ENCODE measurements at regions not wholly inside any gene's neighbourhood (a gene's known extent, or its start where the extent isn't known, plus 50 kb on each side); places are given as distances from the start of the nearest gene placed in this dataset.

DNA sequence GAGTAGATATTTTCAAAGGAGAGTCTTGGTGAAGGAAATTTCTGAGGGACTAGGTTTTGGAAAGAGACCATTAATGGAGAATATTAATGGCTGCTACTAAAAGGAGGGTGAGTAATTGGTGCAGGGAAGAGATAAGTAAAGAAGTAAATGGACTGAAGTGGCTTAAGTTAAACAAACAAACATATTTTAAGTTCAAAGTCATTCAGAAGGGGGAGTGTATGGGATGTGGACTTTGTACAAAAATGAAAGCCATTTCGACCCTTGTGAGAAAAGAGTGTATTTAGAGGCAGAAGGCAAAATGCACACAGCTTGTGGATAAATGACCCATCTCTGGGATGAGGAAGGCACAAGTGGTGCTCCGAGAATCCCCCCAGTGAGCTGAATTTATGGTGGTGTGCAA lies 171.7 kb downstream of the BACH1 start:
- H3K36me3 ChIP-seq (ENCODE audit: control insufficient read depth in 2 of 2, insufficient read depth in 2 of 2, low read length in 2 of 2), result no peaks in the 10 kb centered on the region
- no peaks in the 10 kb centered on the region for H3K27me3 ChIP-seq (ENCODE audit: control insufficient read depth in 1 of 2, insufficient read depth in 2 of 2, low read length in 2 of 2)
- no peak overlapping the region for H3K9ac ChIP-seq (ENCODE audit: low read length in 2 of 2)
- no peak overlapping the region for H3K27ac ChIP-seq (ENCODE audit: low read length)
- H3K4me3 ChIP-seq (ENCODE audit: low read length in 2 of 2), result no peak overlapping the region
- no peaks in the 10 kb centered on the region for H3K4me1 ChIP-seq (ENCODE audit: control insufficient read depth, insufficient read depth, low read length)
- H3K9me3 ChIP-seq (ENCODE audit: control insufficient read depth in 2 of 2, low read length in 2 of 2), result peaks cover 0 to 3% of the 10 kb centered on the region in 2 donors

GRCh38 chr21:29473808-29474207 lies 175.1 kb downstream of the BACH1 start:
- Histone ChIP-seq H3K27me3 (ENCODE audit: control insufficient read depth in 1 of 2, insufficient read depth in 2 of 2, low read length in 2 of 2) (no peaks in the 10 kb centered on the region), H3K9ac (ENCODE audit: low read length in 2 of 2) (no peak overlapping the region), H3K36me3 (ENCODE audit: control insufficient read depth in 2 of 2, insufficient read depth in 2 of 2, low read length in 2 of 2) (no peaks in the 10 kb centered on the region), H3K9me3 (ENCODE audit: control insufficient read depth in 2 of 2, low read length in 2 of 2) (peaks cover 0 to 3% of the 10 kb centered on the region in 2 donors), H3K4me3 (ENCODE audit: low read length in 2 of 2) (no peak overlapping the region), H3K4me1 (ENCODE audit: control insufficient read depth, insufficient read depth, low read length) (no peaks in the 10 kb centered on the region), H3K27ac (ENCODE audit: low read length) (no peak overlapping the region)

- Histone ChIP-seq H3K27ac (ENCODE audit: low read length) (no peak overlapping the region), H3K27me3 (ENCODE audit: control insufficient read depth in 1 of 2, insufficient read depth in 2 of 2, low read length in 2 of 2) (no peaks in the 10 kb centered on the region), H3K4me3 (ENCODE audit: low read length in 2 of 2) (no peak overlapping the region), H3K9me3 (ENCODE audit: control insufficient read depth in 2 of 2, low read length in 2 of 2) (peaks cover 0 to 3% of the 10 kb centered on the region in 2 donors), H3K4me1 (ENCODE audit: control insufficient read depth, insufficient read depth, low read length) (no peaks in the 10 kb centered on the region), H3K36me3 (ENCODE audit: control insufficient read depth in 2 of 2, insufficient read depth in 2 of 2, low read length in 2 of 2) (no peaks in the 10 kb centered on the region), H3K9ac (ENCODE audit: low read length in 2 of 2) (no peak overlapping the region)
These were observed 176.6 kb downstream of the BACH1 start for GRCh38 chr21:29475329-29475728.

DNA sequence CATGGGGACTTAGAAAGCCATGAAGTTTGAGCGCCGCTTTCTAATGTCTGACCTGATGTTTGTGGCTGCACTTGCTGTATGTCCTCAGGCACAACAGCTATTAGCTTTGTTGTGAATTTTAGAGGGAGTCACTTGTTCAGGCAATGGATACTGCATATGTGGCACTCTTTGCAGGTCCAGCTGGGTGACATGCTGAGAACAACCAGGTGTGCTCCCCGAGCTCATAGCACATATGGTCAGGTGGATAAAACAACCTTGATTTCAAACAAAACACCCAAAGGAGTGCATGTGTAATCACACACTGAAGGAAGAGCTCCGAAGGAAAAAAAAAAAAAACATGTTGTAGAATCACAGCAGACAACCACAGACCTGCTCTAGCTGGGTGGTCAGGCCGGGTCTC lies 178.6 kb downstream of the BACH1 start:
- no peaks in the 10 kb centered on the region for H3K4me1 ChIP-seq (ENCODE audit: control insufficient read depth, insufficient read depth, low read length)
- H3K36me3 ChIP-seq (ENCODE audit: control insufficient read depth in 2 of 2, insufficient read depth in 2 of 2, low read length in 2 of 2), result no peaks in the 10 kb centered on the region
- no peak overlapping the region for H3K27ac ChIP-seq (ENCODE audit: low read length)
- no peak overlapping the region for H3K4me3 ChIP-seq (ENCODE audit: low read length in 2 of 2)
- peaks cover 0 to 3% of the 10 kb centered on the region in 2 donors for H3K9me3 ChIP-seq (ENCODE audit: control insufficient read depth in 2 of 2, low read length in 2 of 2)
- H3K9ac ChIP-seq (ENCODE audit: low read length in 2 of 2), result no peak overlapping the region
- no peaks in the 10 kb centered on the region for H3K27me3 ChIP-seq (ENCODE audit: control insufficient read depth in 1 of 2, insufficient read depth in 2 of 2, low read length in 2 of 2)

DNA sequence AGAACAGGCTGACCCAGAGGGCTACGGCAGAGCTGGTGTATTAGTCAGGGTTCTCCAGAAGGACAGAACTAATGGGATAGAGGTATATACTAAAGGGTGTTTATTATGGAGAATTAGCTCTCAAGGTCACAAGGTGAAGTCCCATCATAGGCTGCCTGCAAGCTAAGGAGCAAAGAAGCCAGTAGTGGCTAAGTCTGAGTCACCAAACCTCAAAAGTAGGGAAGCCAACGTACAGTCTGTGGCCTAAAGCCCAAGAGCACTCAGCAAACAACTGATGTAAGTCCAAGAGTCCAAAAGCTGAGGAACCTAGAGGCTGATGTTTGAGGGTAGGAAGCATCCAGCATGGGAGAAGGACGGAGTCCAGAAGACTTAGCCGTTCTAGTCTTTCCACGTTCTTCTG lies 179.2 kb downstream of the BACH1 start:
- no peak overlapping the region for H3K4me3 ChIP-seq (ENCODE audit: low read length in 2 of 2)
- no peaks in the 10 kb centered on the region for H3K4me1 ChIP-seq (ENCODE audit: control insufficient read depth, insufficient read depth, low read length)
- peaks cover 0 to 3% of the 10 kb centered on the region in 2 donors for H3K9me3 ChIP-seq (ENCODE audit: control insufficient read depth in 2 of 2, low read length in 2 of 2)
- H3K36me3 ChIP-seq (ENCODE audit: control insufficient read depth in 2 of 2, insufficient read depth in 2 of 2, low read length in 2 of 2), result no peaks in the 10 kb centered on the region
- no peak overlapping the region for H3K9ac ChIP-seq (ENCODE audit: low read length in 2 of 2)
- no peak overlapping the region for H3K27ac ChIP-seq (ENCODE audit: low read length)
- H3K27me3 ChIP-seq (ENCODE audit: control insufficient read depth in 1 of 2, insufficient read depth in 2 of 2, low read length in 2 of 2), result no peaks in the 10 kb centered on the region

DNA sequence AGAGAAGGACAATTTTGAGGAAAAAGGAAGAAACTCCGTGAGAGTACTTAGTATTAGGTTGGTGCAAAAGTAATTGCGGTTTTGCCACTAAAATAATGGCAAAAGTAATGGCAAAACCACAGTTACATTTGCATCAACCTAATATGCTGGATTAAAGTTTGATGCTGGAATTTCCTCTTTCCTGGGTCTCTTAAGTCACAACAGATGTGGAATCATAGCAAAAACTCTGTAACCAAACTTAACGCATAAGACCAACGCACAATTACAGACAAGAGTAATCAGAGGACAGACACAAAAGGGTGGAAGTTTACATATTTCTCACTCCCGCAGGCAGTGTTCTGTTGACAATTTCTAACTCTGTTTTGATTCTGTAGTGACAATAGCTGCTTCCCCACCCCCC lies 182.4 kb downstream of the BACH1 start:
- Histone ChIP-seq H3K36me3 (ENCODE audit: control insufficient read depth in 2 of 2, insufficient read depth in 2 of 2, low read length in 2 of 2) (no peaks in the 10 kb centered on the region), H3K9me3 (ENCODE audit: control insufficient read depth in 2 of 2, low read length in 2 of 2) (no peaks in the 10 kb centered on the region), H3K9ac (ENCODE audit: low read length in 2 of 2) (no peak overlapping the region), H3K27ac (ENCODE audit: low read length) (no peak overlapping the region), H3K27me3 (ENCODE audit: control insufficient read depth in 1 of 2, insufficient read depth in 2 of 2, low read length in 2 of 2) (no peaks in the 10 kb centered on the region), H3K4me3 (ENCODE audit: low read length in 2 of 2) (no peak overlapping the region), H3K4me1 (ENCODE audit: control insufficient read depth, insufficient read depth, low read length) (no peaks in the 10 kb centered on the region)

- Histone ChIP-seq H3K4me1 (ENCODE audit: control insufficient read depth, insufficient read depth, low read length) (no peaks in the 10 kb centered on the region), H3K27ac (ENCODE audit: low read length) (no peak overlapping the region), H3K36me3 (ENCODE audit: control insufficient read depth in 2 of 2, insufficient read depth in 2 of 2, low read length in 2 of 2) (no peaks in the 10 kb centered on the region), H3K9ac (ENCODE audit: low read length in 2 of 2) (no peak overlapping the region), H3K27me3 (ENCODE audit: control insufficient read depth in 1 of 2, insufficient read depth in 2 of 2, low read length in 2 of 2) (no peaks in the 10 kb centered on the region), H3K9me3 (ENCODE audit: control insufficient read depth in 2 of 2, low read length in 2 of 2) (no peaks in the 10 kb centered on the region), H3K4me3 (ENCODE audit: low read length in 2 of 2) (no peak overlapping the region)
These were observed 182.9 kb downstream of the BACH1 start for GRCh38 chr21:29481641-29482040.

DNA sequence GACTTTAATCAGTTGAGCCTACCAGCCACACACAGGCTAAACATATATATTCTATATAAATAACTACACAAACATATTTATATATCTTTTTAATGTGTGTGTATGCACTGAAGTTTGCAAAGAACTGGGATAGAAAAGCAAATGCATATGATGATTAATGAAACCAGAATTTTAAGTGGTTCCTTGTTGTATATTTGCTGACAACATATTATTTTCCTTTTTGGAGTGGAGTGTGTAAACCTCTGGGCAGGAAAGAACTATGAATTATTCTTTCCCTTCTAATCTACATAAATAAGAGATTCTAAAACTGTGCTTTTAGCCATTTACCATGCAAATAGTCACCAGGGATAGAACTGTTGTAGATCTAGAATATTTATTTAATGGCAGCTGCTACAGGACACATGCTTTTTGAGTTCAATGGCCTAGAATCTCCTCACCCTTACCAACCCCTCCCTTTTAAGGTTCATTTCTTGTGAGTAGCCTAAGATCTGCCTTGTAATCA lies 187.6 kb downstream of the BACH1 start:
- no peaks in the 10 kb centered on the region for H3K27me3 ChIP-seq (ENCODE audit: control insufficient read depth in 1 of 2, insufficient read depth in 2 of 2, low read length in 2 of 2)
- no peak overlapping the region for H3K27ac ChIP-seq (ENCODE audit: low read length)
- no peaks in the 10 kb centered on the region for H3K36me3 ChIP-seq (ENCODE audit: control insufficient read depth in 2 of 2, insufficient read depth in 2 of 2, low read length in 2 of 2)
- no peak overlapping the region for H3K4me3 ChIP-seq (ENCODE audit: low read length in 2 of 2)
- H3K9me3 ChIP-seq (ENCODE audit: control insufficient read depth in 2 of 2, low read length in 2 of 2), result no peaks in the 10 kb centered on the region
- no peaks in the 10 kb centered on the region for H3K4me1 ChIP-seq (ENCODE audit: control insufficient read depth, insufficient read depth, low read length)
- H3K9ac ChIP-seq (ENCODE audit: low read length in 2 of 2), result no peak overlapping the region

Measured in stomach smooth muscle (tissue), 2 donors.